Ishikawa (cell line): ENCODE measurements at regions not wholly inside any gene's neighbourhood (a gene's known extent, or its start where the extent isn't known, plus 50 kb on each side); places are given as distances from the start of the nearest gene placed in this dataset.

ENCODE experiments used
- CEBPB ChIP-seq: IDR thresholded peaks from 2 replicates; pipeline ENCODE4 v1.6.1; 2012
- CREB1 ChIP-seq: IDR thresholded peaks from 2 replicates; pipeline ENCODE4 v1.6.1; 2012; ENCODE audit warnings: low read depth
- EP300 ChIP-seq: IDR thresholded peaks from 2 replicates; pipeline ENCODE4 v1.6.1; 2012; ENCODE audit warnings: borderline replicate concordance
- REST ChIP-seq: IDR thresholded peaks from 2 replicates; pipeline ENCODE4 v1.6.1; 2012; ENCODE audit warnings: low read depth, mild to moderate bottlenecking
- USF1 ChIP-seq: IDR thresholded peaks from 2 replicates; pipeline ENCODE4 v1.6.1; 2012

- peak; percentile 90 for TF ChIP-seq CEBPB
- TF ChIP-seq EP300: peak; percentile 90
- peak; percentile 18; the same call in 1 of the 2 replicates for TF ChIP-seq USF1
- TF ChIP-seq REST: no peak
- 0 out of 2 replicates have a peak, but pooled peaks have one; percentile 2 for TF ChIP-seq CREB1
Observed at GRCh38 chr12:124509676-124510300, 57.6 kb downstream of the NCOR2 start.
